Right lobe of liver (tissue), 4 donors: ENCODE measurements at regions not wholly inside any gene's neighbourhood (a gene's known extent, or its start where the extent isn't known, plus 50 kb on each side); places are given as distances from the start of the nearest gene placed in this dataset.

ENCODE experiments used
- CTCF ChIP-seq, 4 donors: fragments of 200-600 bp in 3 of 4; fragments of 450-650 bp in 1 of 4; IDR thresholded peaks; one replicate each; pipeline versions ENCODE4 v1.5.1 to v1.8.0; 2016 to 2022; ENCODE audit warnings: antibody characterized with exemption in 4 of 4, mild to moderate bottlenecking in 2 of 4
- POLR2A ChIP-seq: fragments of 450-650 bp; IDR thresholded peaks from one replicate; pipeline ENCODE4 v1.6.1; 2017; ENCODE audit warnings: antibody characterized with exemption, mild to moderate bottlenecking
- donor health status: DM: no; HTN: no; CAD: no.
- donor health status: DM: no; HTN: no; CAD: no.
- donor health status: DM: no; HTN: yes; CAD: no.

- TF ChIP-seq CTCF (IDR thresholded peaks at IDR 0.05), result no peak
- TF ChIP-seq POLR2A, result no peak
These were observed 262.1 kb downstream of the BCL11B start for GRCh38 chr14:99009871-99010270.
